ENCODE measurements at regions not wholly inside any gene's neighbourhood (a gene's known extent, or its start where the extent isn't known, plus 50 kb on each side); places are given as distances from the start of the nearest gene placed in this dataset.
"Not testable (repeated sequence)": the region's sequence is repeated elsewhere in the genome, so short reads cannot be mapped to it uniquely, and the experiment has no call there.

- intact Hi-C loops (cut with micrococcal nuclease) = no loop called here
These were observed 544.5 kb downstream of the MFSD1 start for GRCh38 chr3:159346271-159346903.

GRCh38 chr3:159348431-159348830, 546.6 kb downstream of the MFSD1 start:
- intact Hi-C loops (cut with micrococcal nuclease) = no loop called here

GRCh38 chr3:159356606-159357005, 554.8 kb downstream of the MFSD1 start:
- intact Hi-C loops (cut with micrococcal nuclease) = no loop called here

GRCh38 chr3:159364511-159364910, 562.7 kb downstream of the MFSD1 start:
- intact Hi-C loops (cut with micrococcal nuclease) = no loop called here

GRCh38 chr3:159366476-159366875, 564.6 kb downstream of the MFSD1 start:
- intact Hi-C loops (cut with micrococcal nuclease) = no loop called here

GRCh38 chr3:159371961-159372360, 570.1 kb downstream of the MFSD1 start:
- intact Hi-C loops (cut with micrococcal nuclease) = no loop called here

GRCh38 chr3:159378396-159379194, 576.7 kb downstream of the MFSD1 start:
- intact Hi-C loops (cut with micrococcal nuclease) = no loop called here

- intact Hi-C loops (cut with micrococcal nuclease) = no loop called here
These were observed 579.0 kb downstream of the MFSD1 start for GRCh38 chr3:159380891-159381290.

GRCh38 chr3:159390656-159391212, 588.9 kb downstream of the MFSD1 start:
- intact Hi-C loops (cut with micrococcal nuclease) = no loop called here

- intact Hi-C loops (cut with micrococcal nuclease) = not testable (repeated sequence)
These were observed 591.0 kb upstream of the IL12A start for GRCh38 chr3:159397683-159398082.

- intact Hi-C loops (cut with micrococcal nuclease) = no loop called here
These were observed 587.6 kb upstream of the IL12A start for GRCh38 chr3:159401069-159401468.

GRCh38 chr3:159409711-159410110, 578.9 kb upstream of the IL12A start:
- intact Hi-C loops (cut with micrococcal nuclease) = not testable (repeated sequence)

GRCh38 chr3:159413319-159413718, 575.3 kb upstream of the IL12A start:
- intact Hi-C loops (cut with micrococcal nuclease) = no loop called here

GRCh38 chr3:159416856-159417255, 571.8 kb upstream of the IL12A start:
- intact Hi-C loops (cut with micrococcal nuclease) = no loop called here

- intact Hi-C loops (cut with micrococcal nuclease) = no loop called here
These were observed 570.9 kb upstream of the IL12A start for GRCh38 chr3:159417761-159418160.

GRCh38 chr3:159418571-159419526, 569.8 kb upstream of the IL12A start:
- intact Hi-C loops (cut with micrococcal nuclease) = no loop called here

GRCh38 chr3:159429702-159430101, 558.9 kb upstream of the IL12A start:
- intact Hi-C loops (cut with micrococcal nuclease) = no loop called here

GRCh38 chr3:159432682-159433340, 555.8 kb upstream of the IL12A start:
- intact Hi-C loops (cut with micrococcal nuclease) = no loop called here

GRCh38 chr3:159439346-159439745, 549.3 kb upstream of the IL12A start:
- intact Hi-C loops (cut with micrococcal nuclease) = no loop called here

GRCh38 chr3:159441279-159441678, 547.4 kb upstream of the IL12A start:
- intact Hi-C loops (cut with micrococcal nuclease) = no loop called here

- intact Hi-C loops (cut with micrococcal nuclease) = no loop called here
These were observed 545.4 kb upstream of the IL12A start for GRCh38 chr3:159443266-159443665.
